ENCODE measurements at regions not wholly inside any gene's neighbourhood (a gene's known extent, or its start where the extent isn't known, plus 50 kb on each side); places are given as distances from the start of the nearest gene placed in this dataset.

DNA sequence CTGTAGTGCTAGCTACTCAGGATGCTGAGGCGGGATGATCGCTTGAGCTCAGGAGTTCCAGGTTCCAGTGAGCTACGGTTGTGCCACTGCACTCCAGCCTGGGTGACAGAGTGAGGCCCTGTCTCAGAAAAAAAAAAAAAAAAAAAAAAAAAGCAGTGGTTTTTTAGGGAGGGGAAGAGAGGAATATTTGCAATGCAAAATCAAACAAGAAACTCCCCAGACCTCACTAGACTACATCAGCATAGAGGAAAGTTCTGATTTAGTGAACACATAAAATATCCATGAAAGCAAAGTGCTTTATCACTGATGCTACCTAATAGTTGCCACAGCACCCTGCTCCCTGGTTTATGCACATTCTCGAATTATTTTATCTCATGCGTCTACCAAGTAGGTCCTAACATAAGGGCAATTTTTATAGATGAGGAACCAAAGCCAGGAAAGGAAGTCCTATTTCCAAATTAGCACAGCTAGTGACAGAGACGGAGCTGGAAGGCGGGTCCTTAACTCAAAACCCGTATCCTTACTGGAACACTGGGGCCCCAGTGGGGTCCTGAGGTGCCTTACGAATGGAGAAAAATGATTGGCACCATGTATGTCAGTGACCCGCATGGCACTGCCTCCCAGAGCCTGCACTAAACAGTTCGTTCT, 50.7 kb upstream of the GPR157 start:
- Mint-ChIP-seq H3K36me3 (ENCODE audit: low read depth) (no peaks in the 10 kb centered on the region), H3K27ac (no peak overlapping the region), H3K4me3 (peak overlapping the region in 2 of 3 experiments; percentile 3 to 72), H3K4me1 (peaks cover 7% of the 10 kb centered on the region), H3K9me3 (no peaks in the 10 kb centered on the region), H3K27me3 (ENCODE audit: low read depth) (peaks cover 61% of the 10 kb centered on the region)
- TF ChIP-seq, protein P1, sequence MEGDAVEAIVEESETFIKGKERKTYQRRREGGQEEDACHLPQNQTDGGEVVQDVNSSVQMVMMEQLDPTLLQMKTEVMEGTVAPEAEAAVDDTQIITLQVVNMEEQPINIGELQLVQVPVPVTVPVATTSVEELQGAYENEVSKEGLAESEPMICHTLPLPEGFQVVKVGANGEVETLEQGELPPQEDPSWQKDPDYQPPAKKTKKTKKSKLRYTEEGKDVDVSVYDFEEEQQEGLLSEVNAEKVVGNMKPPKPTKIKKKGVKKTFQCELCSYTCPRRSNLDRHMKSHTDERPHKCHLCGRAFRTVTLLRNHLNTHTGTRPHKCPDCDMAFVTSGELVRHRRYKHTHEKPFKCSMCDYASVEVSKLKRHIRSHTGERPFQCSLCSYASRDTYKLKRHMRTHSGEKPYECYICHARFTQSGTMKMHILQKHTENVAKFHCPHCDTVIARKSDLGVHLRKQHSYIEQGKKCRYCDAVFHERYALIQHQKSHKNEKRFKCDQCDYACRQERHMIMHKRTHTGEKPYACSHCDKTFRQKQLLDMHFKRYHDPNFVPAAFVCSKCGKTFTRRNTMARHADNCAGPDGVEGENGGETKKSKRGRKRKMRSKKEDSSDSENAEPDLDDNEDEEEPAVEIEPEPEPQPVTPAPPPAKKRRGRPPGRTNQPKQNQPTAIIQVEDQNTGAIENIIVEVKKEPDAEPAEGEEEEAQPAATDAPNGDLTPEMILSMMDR (IDR thresholded peaks at IDR 0.05; ENCODE audit: unreplicated experiment in 3 of 3), result no peak

DNA sequence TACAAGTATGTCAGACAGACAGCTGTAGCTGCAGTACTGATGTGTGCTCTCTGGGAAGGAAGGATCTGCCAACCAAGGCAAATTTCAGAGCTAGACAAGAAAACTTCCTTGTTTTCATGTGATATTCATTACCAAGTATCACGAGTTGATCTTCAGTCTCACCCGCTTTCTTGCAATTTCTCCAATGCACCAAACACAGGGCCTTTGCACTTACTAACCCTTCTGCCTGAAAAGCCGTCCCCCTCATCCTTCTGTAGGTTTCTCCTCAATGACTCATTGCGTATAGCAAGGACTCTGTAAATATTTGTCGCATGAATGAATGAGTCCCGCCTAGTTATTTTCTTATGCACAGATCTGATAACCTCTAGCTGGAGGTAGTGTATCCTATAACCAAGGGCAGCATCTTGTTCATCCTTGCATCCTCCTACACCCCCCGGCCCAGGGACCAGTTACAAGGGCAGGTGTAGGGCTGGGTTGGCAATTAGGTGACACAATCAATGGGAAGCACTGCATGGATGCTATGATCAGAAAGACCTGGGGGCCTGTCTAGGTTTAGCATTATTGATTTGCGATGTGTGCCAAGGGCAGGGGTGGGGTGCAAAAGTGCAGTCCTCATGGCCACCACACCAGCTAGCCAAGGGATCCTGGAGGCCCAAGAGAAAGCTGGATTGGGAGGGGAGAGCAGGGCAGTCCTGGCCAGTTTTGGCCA, 51.4 kb upstream of the GPR157 start:
- peaks cover 63% of the 10 kb centered on the region for H3K27me3 Mint-ChIP-seq (ENCODE audit: low read depth)
- H3K36me3 Mint-ChIP-seq (ENCODE audit: low read depth), result no peaks in the 10 kb centered on the region
- peaks cover 7% of the 10 kb centered on the region for H3K4me1 Mint-ChIP-seq
- no peaks in the 10 kb centered on the region for H3K9me3 Mint-ChIP-seq
- peak overlapping the region; percentile 20 to 26 (median 24) for H3K4me3 Mint-ChIP-seq
- H3K27ac Mint-ChIP-seq, result no peak overlapping the region
- TF ChIP-seq, protein P1 (IDR thresholded peaks at IDR 0.05; ENCODE audit: unreplicated experiment in 3 of 3), result no peak

DNA sequence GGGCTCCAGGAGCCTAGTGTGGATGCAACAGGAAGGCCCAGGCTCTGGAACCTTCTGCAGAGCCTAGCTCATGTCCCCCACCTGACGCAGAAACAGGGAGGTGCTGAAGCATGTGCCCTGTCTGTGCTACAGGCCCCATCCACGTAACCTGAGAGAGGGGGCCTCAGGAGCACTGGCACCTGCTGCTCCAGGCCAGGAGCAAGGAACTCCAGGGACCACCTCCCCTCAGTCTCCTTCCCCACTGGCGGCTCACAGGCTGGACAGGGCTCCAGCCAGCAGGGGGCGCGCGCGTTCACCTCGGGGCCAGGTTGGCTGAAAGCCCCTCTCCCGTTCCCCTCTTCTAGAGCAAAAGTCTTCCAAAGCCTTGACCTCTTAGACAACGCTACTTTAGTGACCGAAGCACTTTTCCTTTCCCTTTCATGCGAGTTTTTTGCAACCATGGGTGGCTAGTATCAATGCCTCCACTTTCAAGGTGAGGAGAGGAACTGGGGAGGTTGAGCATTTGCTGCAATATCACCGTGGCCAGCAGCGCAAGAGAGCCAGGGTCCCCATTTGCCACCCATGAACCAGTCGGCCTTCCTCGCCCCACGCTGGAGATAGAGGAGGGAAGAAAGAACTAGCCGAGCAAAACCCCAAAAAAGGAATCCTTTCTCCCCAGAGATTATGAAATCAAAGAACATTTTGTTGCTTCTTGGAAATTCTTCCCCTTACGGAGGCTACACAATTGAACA, 52.4 kb upstream of the GPR157 start:
- Mint-ChIP-seq H3K36me3 (ENCODE audit: low read depth) (no peaks in the 10 kb centered on the region), H3K4me1 (peaks cover 7% of the 10 kb centered on the region), H3K4me3 (peak overlapping the region; percentile 81 to 86 (median 84)), H3K27me3 (ENCODE audit: low read depth) (peaks cover 71% of the 10 kb centered on the region), H3K27ac (peak overlapping the region in 1 of 3 experiments; percentile 34), H3K9me3 (no peaks in the 10 kb centered on the region)
- TF ChIP-seq, protein P1 (IDR thresholded peaks at IDR 0.05; ENCODE audit: unreplicated experiment in 3 of 3), result peak; percentile 75 to 82 (median 77)

DNA sequence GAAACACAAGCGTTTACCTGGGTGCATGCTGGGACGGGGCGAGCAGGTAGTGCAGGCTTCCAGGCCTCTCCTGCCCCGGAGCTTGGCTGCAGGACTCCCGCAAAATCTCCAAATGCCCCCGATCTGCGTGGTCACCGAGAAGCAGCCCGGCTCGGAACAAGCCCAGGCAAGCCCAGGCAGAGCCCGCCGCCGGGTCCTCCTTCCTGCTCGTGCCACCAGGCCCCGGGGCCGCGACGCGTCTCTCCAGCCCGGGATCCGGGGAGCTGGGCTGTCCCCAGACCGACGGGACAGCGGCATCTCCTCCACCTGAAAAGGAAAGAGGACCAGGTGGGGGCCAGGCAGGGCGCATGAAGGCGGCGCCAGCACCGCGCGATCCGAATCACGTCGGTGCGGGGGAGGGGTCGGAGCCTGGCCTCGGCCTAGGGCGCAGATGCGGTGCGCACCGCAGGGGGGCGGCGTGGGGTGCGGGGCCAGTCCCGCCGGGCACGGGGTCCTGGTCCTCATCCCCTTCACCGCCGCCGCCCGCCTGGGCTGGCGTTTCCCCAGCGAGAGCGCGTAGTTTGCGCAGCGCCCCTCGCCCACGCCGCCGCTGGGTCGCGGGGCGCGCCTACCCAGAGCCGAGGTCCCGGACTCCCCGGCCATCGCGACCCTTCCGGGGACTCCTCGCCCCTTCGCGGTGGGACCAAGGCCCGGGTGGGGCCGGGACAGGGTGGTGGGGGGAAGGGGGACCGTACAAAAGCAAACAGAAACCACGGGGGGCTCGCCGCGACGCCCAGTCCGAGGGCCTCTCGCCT, 52.4 kb upstream of the H6PD start:
- Mint-ChIP-seq H3K4me1 (peaks cover 7% of the 10 kb centered on the region), H3K36me3 (ENCODE audit: low read depth) (no peaks in the 10 kb centered on the region), H3K9me3 (no peaks in the 10 kb centered on the region), H3K4me3 (peak overlapping the region; percentile 81 to 86 (median 84)), H3K27ac (peak overlapping the region in 1 of 3 experiments; percentile 34), H3K27me3 (ENCODE audit: low read depth) (peaks cover 75% of the 10 kb centered on the region)
- TF ChIP-seq, protein P1 (IDR thresholded peaks at IDR 0.05; ENCODE audit: unreplicated experiment in 3 of 3), result no peak

DNA sequence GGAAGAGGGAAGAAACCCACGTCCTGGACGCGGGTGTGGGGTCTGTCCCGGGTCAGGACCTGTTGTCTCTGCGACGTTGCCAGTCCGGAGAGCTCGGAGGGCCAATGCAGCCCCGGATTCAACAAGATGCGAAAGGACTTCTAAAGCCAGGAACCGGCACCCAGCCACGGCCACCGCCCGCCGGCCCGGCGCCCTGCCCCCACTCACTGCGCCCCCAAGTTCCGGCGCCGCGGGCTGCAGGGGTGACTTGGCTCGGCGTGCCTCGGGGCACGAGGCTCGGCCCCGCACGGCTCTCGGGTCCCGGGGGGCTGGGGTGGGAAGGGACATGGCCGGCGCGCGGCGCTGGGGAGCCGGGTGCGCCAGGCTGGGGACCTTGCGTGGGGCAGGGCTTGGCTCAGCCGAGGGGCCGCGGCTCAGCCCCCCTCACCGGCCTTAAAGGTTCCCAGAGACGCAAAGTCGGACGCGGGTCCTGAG, 51.8 kb upstream of the H6PD start:
- Mint-ChIP-seq H3K9me3 (no peaks in the 10 kb centered on the region), H3K4me1 (peaks cover 7% of the 10 kb centered on the region), H3K4me3 (peak overlapping the region; percentile 72 to 79 (median 73)), H3K27ac (no peak overlapping the region), H3K27me3 (ENCODE audit: low read depth) (peaks cover 74% of the 10 kb centered on the region), H3K36me3 (ENCODE audit: low read depth) (no peaks in the 10 kb centered on the region)
- TF ChIP-seq, protein P1 (IDR thresholded peaks at IDR 0.05; ENCODE audit: unreplicated experiment in 3 of 3), result no peak

Measured in nephron (organoid).